GM13977 (cell line): ENCODE measurements at regions not wholly inside any gene's neighbourhood (a gene's known extent, or its start where the extent isn't known, plus 50 kb on each side); places are given as distances from the start of the nearest gene placed in this dataset.

ENCODE experiments used
- DNase-seq: peaks from one replicate; pipeline ENCODE4 v3.0.0; 2012; ENCODE audit warnings: low spot score
- in situ Hi-C: fragments of 300-500 bp; cut with MboI; formaldehyde crosslinking; loops from one replicate; pipeline ENCODE4 v1.12.0; 2022; ENCODE audit warnings: low sequenced_read_pairs, low pct_unique_long_range_greater_than_20kb, mixed read lengths, inconsistent platforms; ENCODE audit not compliant: unreplicated experiment
- TF ChIP-seq, protein P1 (sequence below): IDR thresholded peaks from 2 replicates; pipeline ENCODE4 v1.5.1; 2012; ENCODE audit warnings: mild to moderate bottlenecking, control low read depth; ENCODE audit not compliant: insufficient read depth; ENCODE audit errors: extremely low read depth, missing control alignments

DNA sequence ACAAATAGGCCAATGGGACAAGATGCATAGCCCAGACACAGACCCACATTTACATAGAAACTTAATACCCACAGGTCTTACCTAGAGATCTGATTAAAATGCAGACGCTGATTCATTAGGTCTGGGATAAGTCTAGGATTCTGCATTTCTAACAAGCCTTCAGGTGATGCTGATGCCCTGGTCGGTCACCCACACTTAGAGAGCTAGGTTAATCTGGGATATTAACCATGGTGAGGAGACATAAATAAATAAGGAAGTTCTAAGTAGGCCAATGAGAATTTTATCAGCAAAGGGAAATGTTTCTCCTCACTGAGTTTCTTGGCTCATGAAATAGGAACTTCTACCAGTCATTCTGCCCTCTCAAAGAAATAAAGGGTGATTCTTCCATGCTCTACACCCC is 120.1 kb downstream of the BMP4 start:
- no peak for DNase-seq
- in situ Hi-C loops = no loop called here
- TF ChIP-seq, protein P1, sequence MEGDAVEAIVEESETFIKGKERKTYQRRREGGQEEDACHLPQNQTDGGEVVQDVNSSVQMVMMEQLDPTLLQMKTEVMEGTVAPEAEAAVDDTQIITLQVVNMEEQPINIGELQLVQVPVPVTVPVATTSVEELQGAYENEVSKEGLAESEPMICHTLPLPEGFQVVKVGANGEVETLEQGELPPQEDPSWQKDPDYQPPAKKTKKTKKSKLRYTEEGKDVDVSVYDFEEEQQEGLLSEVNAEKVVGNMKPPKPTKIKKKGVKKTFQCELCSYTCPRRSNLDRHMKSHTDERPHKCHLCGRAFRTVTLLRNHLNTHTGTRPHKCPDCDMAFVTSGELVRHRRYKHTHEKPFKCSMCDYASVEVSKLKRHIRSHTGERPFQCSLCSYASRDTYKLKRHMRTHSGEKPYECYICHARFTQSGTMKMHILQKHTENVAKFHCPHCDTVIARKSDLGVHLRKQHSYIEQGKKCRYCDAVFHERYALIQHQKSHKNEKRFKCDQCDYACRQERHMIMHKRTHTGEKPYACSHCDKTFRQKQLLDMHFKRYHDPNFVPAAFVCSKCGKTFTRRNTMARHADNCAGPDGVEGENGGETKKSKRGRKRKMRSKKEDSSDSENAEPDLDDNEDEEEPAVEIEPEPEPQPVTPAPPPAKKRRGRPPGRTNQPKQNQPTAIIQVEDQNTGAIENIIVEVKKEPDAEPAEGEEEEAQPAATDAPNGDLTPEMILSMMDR = no peak

DNA sequence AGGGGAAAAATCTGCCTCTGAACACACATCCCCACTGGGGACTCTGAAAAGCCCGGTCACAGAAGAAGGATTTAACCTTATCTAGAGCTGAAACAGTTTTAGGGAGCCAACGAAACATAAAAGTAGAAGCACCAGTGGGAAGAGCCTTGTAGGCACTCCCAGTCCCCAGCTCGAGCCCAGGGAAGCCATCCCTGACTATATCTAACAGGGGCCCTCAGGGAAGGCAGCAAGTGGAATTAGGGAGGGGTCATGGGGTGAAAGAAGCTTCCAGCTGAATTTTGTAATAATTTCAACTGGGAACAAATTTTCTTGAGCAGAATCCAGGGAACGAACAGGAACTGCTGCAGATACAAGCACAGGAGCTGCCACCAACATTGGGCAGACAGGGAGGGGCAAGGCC is 127.8 kb downstream of the BMP4 start:
- TF ChIP-seq, protein P1 = no peak
- in situ Hi-C loops = no loop called here
- no peak for DNase-seq

DNA sequence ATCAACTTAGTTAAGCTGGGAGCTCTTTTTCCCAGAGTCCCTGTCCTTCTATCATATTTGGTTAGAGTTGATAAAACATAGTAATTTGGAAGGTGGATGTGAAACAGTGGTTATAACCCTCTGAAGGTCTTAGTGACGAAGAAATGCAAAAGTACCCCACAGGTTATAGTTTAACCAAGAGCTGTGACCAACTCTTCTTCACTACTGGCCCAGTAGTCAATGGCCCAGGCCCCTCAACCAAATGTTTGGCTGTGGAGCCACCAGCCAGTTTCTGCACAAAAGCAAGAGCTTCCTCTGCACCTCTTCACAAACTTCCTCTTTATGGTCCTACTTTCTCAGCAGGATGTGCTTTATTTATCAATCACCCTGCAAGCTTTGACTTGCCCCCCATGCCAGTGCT is 132.6 kb downstream of the BMP4 start:
- TF ChIP-seq, protein P1 = no peak
- no peak for DNase-seq
- in situ Hi-C loops = no loop called here

DNA sequence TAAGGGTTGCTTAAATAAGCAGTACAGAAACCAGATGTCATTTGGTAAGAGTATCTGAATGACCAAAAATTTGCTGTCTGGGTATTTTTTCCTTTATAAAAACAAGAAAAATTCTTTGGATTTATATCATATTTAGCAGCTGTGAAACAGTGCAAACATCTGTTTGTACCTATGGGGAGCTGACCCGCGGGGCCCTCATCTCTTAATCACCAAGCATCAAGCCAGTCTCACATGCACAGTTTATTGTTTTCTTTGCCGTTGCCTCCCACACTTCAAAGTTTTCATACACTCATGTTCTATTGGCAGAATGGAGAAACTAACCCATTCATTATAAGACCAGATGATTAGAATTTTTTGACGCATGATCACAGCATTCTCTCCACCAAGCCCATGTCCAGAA is 142.2 kb downstream of the BMP4 start:
- TF ChIP-seq, protein P1 = no peak
- DNase-seq = no peak
- in situ Hi-C loops = no loop called here

DNA sequence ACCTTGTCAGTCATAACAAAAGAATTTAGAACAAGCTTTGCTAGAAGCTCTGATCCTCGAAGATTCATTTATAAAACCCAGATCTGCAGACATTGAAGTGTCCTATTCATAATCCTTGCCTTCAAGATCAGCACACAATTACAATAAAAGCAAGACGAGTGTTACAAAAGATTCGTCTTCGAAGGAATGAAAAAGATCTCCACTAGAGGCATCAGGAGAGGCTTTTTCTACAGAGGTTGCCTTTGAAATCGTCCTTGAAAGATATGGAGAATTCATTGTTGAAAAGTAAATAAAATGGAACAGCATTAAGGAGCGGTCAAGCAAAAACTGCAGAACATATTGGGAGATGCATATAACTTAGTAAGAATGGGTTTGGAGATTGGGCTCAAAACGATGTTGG is 146.4 kb downstream of the BMP4 start:
- TF ChIP-seq, protein P1 = no peak
- in situ Hi-C loops = no loop called here
- no peak for DNase-seq

DNA sequence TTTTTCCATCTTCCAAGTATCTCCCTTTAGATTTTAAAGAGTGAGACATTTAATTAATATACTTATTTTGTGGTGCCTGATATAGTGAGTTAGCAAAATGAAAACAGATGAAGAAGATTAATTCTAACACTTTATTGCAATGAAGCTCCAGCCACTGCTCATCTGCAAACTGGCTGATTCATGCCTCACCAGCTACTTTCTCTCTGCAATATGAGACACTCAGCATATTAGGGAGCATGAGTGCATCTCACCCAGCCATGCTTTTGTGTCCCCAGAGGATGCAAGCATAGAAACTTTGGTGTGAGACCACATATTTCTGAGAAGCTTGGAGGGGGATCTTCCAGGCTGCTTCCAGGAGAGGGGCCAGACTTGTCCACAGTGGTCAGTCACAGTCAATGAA is 148.6 kb downstream of the BMP4 start:
- in situ Hi-C loops = no loop called here
- TF ChIP-seq, protein P1 = no peak
- no peak for DNase-seq

DNA sequence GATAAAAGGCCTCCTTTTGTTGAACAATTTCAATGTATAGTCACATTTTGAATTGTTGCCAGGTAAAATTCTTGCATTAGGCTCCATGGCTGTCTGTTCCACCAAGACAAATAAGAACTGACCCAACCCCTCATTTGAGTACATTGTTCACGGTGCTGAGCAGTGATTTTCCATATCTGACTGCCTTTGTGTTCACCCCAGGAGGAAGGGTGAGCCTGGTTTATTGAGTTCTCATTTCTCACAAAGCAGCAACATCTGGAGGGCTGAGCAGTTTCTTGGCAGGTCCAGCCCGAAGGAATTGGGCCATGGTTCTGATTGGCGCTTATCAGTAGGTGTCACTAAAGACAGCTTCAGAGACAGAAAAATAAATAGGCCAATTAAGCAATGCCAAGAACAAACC is 149.1 kb downstream of the BMP4 start:
- TF ChIP-seq, protein P1 = no peak
- no peak for DNase-seq
- in situ Hi-C loops = no loop called here
